HEK293 (cell line): ENCODE measurements at regions not wholly inside any gene's neighbourhood (a gene's known extent, or its start where the extent isn't known, plus 50 kb on each side); places are given as distances from the start of the nearest gene placed in this dataset.

Experiments
- CTCF ChIA-PET: fragments of 350-600 bp; formaldehyde crosslinking; extraction: SDS; loops from one replicate; lab custom pipeline; 2021; ENCODE audit warnings: antibody characterized with exemption; lab: Yijun Ruan, JAX
- POLR2A ChIA-PET: fragments of 300-600 bp; formaldehyde crosslinking; extraction: SDS; loops from one replicate; lab custom pipeline; 2020; ENCODE audit warnings: antibody characterized with exemption, inconsistent platforms; lab: Yijun Ruan, JAX
- H3K27ac ChIP-seq: fragments of 200-500 bp; sonication (Bioruptor generic); 2 replicates; pipeline ENCODE4 v1.5.1; 2014; ENCODE audit warnings: low read depth, low read length, control low read depth, inconsistent platforms; ENCODE audit errors: extremely low read depth
- H3K36me3 ChIP-seq, 2 experiments: fragments of 200-500 bp in 1 of 2; sonication (Bioruptor generic) in 1 of 2; 1 replicate in 1 of 2; 2 replicates in 1 of 2; pipeline ENCODE4 v1.5.1; 2014 to 2017; ENCODE audit warnings: inconsistent platforms in 2 of 2, low read length in 2 of 2; ENCODE audit not compliant: control insufficient read depth in 2 of 2, insufficient read depth in 1 of 2
- H3K4me1 ChIP-seq: fragments of 200-500 bp; sonication (Bioruptor generic); 2 replicates; pipeline ENCODE4 v1.5.1; 2014; ENCODE audit warnings: mild to moderate bottlenecking, low read length, inconsistent platforms; ENCODE audit not compliant: control insufficient read depth, insufficient read depth
- H3K4me3 ChIP-seq: 2 replicates; pipeline ENCODE4 v1.5.1; 2011; ENCODE audit warnings: low read depth, mild to moderate bottlenecking, control low read depth, low read length, moderate library complexity
- H3K9me3 ChIP-seq: fragments of 200-500 bp; sonication (Bioruptor generic); 2 replicates; pipeline ENCODE4 v1.5.1; 2014; ENCODE audit warnings: low read depth, low read length, inconsistent platforms; ENCODE audit not compliant: control insufficient read depth, insufficient read depth
- BCL11B ChIP-seq: fragments of 450-650 bp; formaldehyde crosslinking; IDR thresholded peaks from 2 replicates; pipeline ENCODE4 v1.5.1; 2016; ENCODE audit warnings: low read depth, missing biosample characterization, missing genetic modification characterization
- EGR2 ChIP-seq: fragments of 450-650 bp; formaldehyde crosslinking; IDR thresholded peaks from 2 replicates; pipeline ENCODE4 v1.5.1; 2016; ENCODE audit warnings: low read depth, missing biosample characterization, missing genetic modification characterization
- PRDM4 ChIP-seq: fragments of 450-650 bp; formaldehyde crosslinking; IDR thresholded peaks from 2 replicates; pipeline ENCODE4 v1.5.1; 2017; ENCODE audit warnings: missing biosample characterization, missing genetic modification characterization
- SP3 ChIP-seq: fragments of 450-650 bp; formaldehyde crosslinking; IDR thresholded peaks from 2 replicates; pipeline ENCODE4 v1.5.1; 2016; ENCODE audit warnings: missing biosample characterization, missing genetic modification characterization
- ZBTB20 ChIP-seq: fragments of 450-650 bp; formaldehyde crosslinking; IDR thresholded peaks from 2 replicates; pipeline ENCODE4 v1.5.1; 2016; ENCODE audit warnings: missing biosample characterization, missing genetic modification characterization
- ZBTB49 ChIP-seq: fragments of 450-650 bp; formaldehyde crosslinking; IDR thresholded peaks from 2 replicates; pipeline ENCODE4 v1.5.1; 2016; ENCODE audit warnings: missing biosample characterization, missing genetic modification characterization, low read depth
- ZBTB7A ChIP-seq: fragments of 450-650 bp; formaldehyde crosslinking; IDR thresholded peaks from 2 replicates; pipeline ENCODE4 v1.5.1; 2016; ENCODE audit warnings: low read depth, missing biosample characterization, missing genetic modification characterization
- ZBTB8A ChIP-seq: fragments of 450-650 bp; formaldehyde crosslinking; IDR thresholded peaks from 2 replicates; pipeline ENCODE4 v1.5.1; 2016; ENCODE audit warnings: missing biosample characterization, missing genetic modification characterization
- ZNF114 ChIP-seq: fragments of 450-650 bp; formaldehyde crosslinking; IDR thresholded peaks from 2 replicates; pipeline ENCODE4 v1.5.0; 2017; ENCODE audit warnings: missing biosample characterization, missing genetic modification characterization
- ZNF133 ChIP-seq: fragments of 450-650 bp; formaldehyde crosslinking; IDR thresholded peaks from 2 replicates; pipeline ENCODE4 v1.5.1; 2016; ENCODE audit warnings: missing biosample characterization, missing genetic modification characterization
- ZNF16 ChIP-seq: fragments of 450-650 bp; formaldehyde crosslinking; IDR thresholded peaks from 2 replicates; pipeline ENCODE4 v1.5.1; 2016; ENCODE audit warnings: low read depth, missing biosample characterization, missing genetic modification characterization
- ZNF426 ChIP-seq: fragments of 450-650 bp; formaldehyde crosslinking; IDR thresholded peaks from 2 replicates; pipeline ENCODE4 v1.5.1; 2017; ENCODE audit warnings: missing biosample characterization, missing genetic modification characterization, mild to moderate bottlenecking, inconsistent platforms, moderate library complexity
- ZNF473 ChIP-seq: fragments of 450-650 bp; formaldehyde crosslinking; IDR thresholded peaks from 2 replicates; pipeline ENCODE4 v1.5.1; 2017; ENCODE audit warnings: missing biosample characterization, missing genetic modification characterization
- ZNF48 ChIP-seq: fragments of 450-650 bp; formaldehyde crosslinking; IDR thresholded peaks from 2 replicates; pipeline ENCODE4 v1.5.1; 2016; ENCODE audit warnings: missing biosample characterization, missing genetic modification characterization
- ZNF558 ChIP-seq: fragments of 450-650 bp; formaldehyde crosslinking; IDR thresholded peaks from 2 replicates; pipeline ENCODE4 v1.5.1; 2016; ENCODE audit warnings: missing biosample characterization, missing genetic modification characterization
- ZNF561 ChIP-seq: fragments of 450-650 bp; IDR thresholded peaks from 2 replicates; pipeline ENCODE4 v1.5.1; 2018; ENCODE audit warnings: missing biosample characterization, missing genetic modification characterization, borderline replicate concordance
- ZNF654 ChIP-seq: fragments of 450-650 bp; formaldehyde crosslinking; IDR thresholded peaks from 2 replicates; pipeline ENCODE4 v1.5.1; 2016; ENCODE audit warnings: low read depth, missing biosample characterization, missing genetic modification characterization
- ZNF664 ChIP-seq: fragments of 450-650 bp; formaldehyde crosslinking; IDR thresholded peaks from 2 replicates; pipeline ENCODE4 v1.5.1; 2016; ENCODE audit warnings: missing biosample characterization, missing genetic modification characterization
- ZNF777 ChIP-seq: fragments of 450-650 bp; formaldehyde crosslinking; IDR thresholded peaks from 2 replicates; pipeline ENCODE4 v1.5.1; 2017; ENCODE audit warnings: missing biosample characterization, missing genetic modification characterization, borderline replicate concordance
- TF ChIP-seq, protein P1 (sequence below): fragments of 450-650 bp; formaldehyde crosslinking; IDR thresholded peaks from 2 replicates; pipeline ENCODE4 v1.5.1; 2017; ENCODE audit warnings: missing biosample characterization, missing genetic modification characterization

DNA sequence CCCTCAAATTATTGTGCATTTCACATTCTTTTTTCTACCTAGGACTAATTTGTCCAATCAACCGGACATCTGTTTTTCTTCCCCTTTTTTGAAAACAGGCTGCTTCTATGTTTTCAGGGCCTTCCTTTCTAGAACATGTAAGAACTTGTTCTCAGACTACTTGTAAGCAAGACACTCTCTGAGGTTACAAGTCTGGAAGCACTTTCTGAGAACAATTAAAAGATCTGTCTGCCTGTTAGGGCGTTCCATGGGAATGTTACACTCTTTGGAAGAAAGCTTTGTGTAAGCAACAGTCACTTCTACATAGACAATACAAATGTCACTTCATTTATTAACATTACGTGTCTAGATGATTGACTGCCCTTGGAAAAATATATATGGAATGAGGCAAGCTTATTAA is 50.9 kb upstream of the HSPB3 start:
- ChIA-PET CTCF (no interaction called here), POLR2A (interaction anchor here (1.4 kb wide), 1 partner anchor 17 kb away, joined by 3 read pairs; no protein-coding TSS in a partner anchor)
- Histone ChIP-seq H3K4me3 (no peak overlapping the region), H3K36me3 (no peaks in the 10 kb centered on the region)
- TF ChIP-seq ZBTB7A (tag by site-specific recombination) (no peak), ZNF114 (tag by site-specific recombination) (no peak), ZNF561 (tag by site-specific recombination) (no peak), ZNF426 (tag by site-specific recombination) (no peak), ZBTB49 (tag by site-specific recombination) (no peak), ZNF48 (tag by site-specific recombination) (no peak), ZBTB20 (tag by site-specific recombination) (no peak), EGR2 (tag by site-specific recombination) (no peak)
- TF ChIP-seq, all 188 proteins: peak for 0
- Histone ChIP-seq H3K27ac (0 out of 2 replicates have a peak overlapping the region, but pooled peaks have one; percentile 21), H3K9me3 (no peaks in the 10 kb centered on the region), H3K4me1 (no peaks in the 10 kb centered on the region; the same call in 1 of the 2 replicates)

DNA sequence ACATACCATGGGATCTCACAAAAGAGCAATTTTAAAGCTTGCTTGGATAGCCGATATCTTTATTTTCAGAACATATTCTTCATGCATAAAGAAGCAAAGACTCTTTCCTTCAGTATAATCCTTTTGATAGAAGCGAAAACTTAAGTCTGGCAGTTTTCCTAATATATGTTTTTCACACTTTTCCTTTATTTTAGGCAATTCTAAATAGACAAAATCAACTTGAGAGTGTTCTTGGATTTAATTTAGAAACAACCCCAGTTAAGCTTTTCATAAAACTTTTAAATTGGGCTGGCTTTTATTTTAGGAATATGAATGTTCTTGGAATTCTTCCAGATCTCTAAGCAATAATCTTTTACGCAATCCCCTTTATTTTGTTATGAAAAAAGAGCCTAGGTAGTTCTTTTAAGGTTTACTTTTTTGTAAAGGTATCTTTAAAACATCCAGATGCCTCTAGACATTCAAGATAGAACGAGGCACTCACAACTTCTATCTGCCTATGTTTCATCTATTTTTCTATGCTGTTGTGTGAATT is 51.5 kb upstream of the HSPB3 start:
- ChIA-PET POLR2A (no interaction called here), CTCF (interaction anchor here (0.9 to 2.4 kb wide), 3 partner anchors 15 to 464 kb away, joined by 3 to 17 read pairs (median 3); no protein-coding TSS in a partner anchor)
- H3K36me3 ChIP-seq, result no peaks in the 10 kb centered on the region
- H3K27ac ChIP-seq, result no peak overlapping the region
- no peak overlapping the region for H3K4me3 ChIP-seq
- no peaks in the 10 kb centered on the region for H3K9me3 ChIP-seq
- no peaks in the 10 kb centered on the region; the same call in 1 of the 2 replicates for H3K4me1 ChIP-seq
- no peak for TF ChIP-seq ZNF777 (tag by site-specific recombination)
- no peak for TF ChIP-seq PRDM4
- TF ChIP-seq ZBTB8A (tag by site-specific recombination), result no peak
- no peak for TF ChIP-seq ZNF473 (tag by site-specific recombination)
- TF ChIP-seq ZNF664 (tag by site-specific recombination), result no peak
- TF ChIP-seq ZNF558 (tag by site-specific recombination), result no peak
- no peak for TF ChIP-seq ZNF16 (tag by site-specific recombination)
- TF ChIP-seq SP3 (tag by site-specific recombination), result no peak
- TF ChIP-seq ZNF133 (tag by site-specific recombination), result no peak
- TF ChIP-seq BCL11B (tag by site-specific recombination), result no peak
- TF ChIP-seq, protein P1, sequence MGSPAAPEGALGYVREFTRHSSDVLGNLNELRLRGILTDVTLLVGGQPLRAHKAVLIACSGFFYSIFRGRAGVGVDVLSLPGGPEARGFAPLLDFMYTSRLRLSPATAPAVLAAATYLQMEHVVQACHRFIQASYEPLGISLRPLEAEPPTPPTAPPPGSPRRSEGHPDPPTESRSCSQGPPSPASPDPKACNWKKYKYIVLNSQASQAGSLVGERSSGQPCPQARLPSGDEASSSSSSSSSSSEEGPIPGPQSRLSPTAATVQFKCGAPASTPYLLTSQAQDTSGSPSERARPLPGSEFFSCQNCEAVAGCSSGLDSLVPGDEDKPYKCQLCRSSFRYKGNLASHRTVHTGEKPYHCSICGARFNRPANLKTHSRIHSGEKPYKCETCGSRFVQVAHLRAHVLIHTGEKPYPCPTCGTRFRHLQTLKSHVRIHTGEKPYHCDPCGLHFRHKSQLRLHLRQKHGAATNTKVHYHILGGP, result no peak
- no peak for TF ChIP-seq ZBTB49 (tag by site-specific recombination)
- no peak for TF ChIP-seq ZNF654
